Hypothalamus (tissue), 51 donors: ENCODE measurements at regions not wholly inside any gene's neighbourhood (a gene's known extent, or its start where the extent isn't known, plus 50 kb on each side); places are given as distances from the start of the nearest gene placed in this dataset.
"Not testable (repeated sequence)": the region's sequence is repeated elsewhere in the genome, so short reads cannot be mapped to it uniquely, and the experiment has no call there.

Source experiments
- DNase-seq, 51 donors: peaks; one replicate each; lab custom pipeline; 2025; lab: John Stamatoyannopoulos, UW

DNA sequence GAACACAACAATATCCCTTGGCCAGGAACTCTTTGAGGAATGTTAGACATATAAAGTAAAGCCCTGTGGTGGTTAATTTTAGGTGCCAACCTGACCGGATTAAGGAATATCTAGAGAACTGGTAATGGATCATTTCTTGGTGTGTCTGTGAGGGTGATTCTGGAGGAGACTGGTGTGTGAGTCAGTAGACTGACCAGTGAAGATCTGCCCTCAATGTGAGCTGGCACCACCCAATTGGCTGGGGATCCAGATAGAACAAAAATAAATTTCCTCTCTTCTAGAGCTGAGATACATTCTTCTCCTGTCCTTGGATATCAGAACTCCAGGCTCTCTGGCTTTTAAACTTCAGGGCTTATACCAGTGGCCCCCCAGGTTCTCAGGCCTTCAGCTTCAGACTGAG lies 56.2 kb upstream of the TNPO1 start:
- no peak for DNase-seq

DNA sequence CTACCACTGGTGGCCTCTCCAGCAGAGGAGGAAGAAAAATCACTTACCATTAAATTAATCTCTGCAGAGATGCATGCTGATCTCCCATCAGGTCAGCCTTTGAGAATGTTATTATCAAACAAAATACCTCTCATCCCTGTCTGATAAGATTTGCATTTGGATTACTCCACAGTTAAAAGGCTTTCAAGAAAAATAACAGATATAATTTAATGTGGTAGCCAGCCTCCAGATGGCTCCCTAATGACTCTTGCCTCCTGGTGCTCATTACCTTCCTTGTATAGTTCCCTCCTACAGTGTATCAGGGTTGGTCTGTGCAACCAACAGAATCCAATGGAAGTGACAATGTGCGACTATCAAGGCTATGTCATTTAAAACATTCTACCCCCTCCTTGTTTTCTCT lies 63.6 kb upstream of the TNPO1 start:
- DNase-seq, result no peak

DNA sequence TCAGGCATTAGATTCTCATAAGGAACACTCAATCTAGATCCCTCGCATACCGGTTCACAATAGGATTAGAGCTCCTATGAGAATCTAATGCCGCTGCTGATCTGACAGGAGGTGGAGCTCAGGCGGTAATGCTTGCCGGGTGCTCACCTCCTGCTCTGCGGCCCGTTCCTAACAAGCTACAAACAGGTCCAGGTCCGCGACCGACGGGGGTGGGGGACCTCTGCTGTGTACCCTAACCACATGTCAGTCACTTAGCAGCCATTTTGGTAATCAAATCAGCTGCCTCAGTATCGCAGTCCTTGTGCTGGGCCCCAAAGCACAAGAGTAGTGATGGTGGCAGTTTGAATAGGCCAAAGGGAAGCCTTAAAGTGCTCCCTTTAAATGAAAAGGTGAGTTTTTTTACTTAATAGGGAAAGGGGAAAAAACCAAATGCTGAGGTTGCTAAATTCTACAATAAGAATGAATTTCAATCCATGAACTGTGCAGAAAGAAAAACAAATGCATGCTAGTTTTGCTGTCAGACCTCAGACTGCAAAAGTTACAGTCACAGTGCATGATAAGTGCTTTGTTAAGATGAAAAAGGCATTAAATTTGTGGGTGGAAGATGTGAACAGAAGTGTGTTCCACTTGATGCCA lies 67.0 kb upstream of the TNPO1 start:
- DNase-seq, result no peak

DNA sequence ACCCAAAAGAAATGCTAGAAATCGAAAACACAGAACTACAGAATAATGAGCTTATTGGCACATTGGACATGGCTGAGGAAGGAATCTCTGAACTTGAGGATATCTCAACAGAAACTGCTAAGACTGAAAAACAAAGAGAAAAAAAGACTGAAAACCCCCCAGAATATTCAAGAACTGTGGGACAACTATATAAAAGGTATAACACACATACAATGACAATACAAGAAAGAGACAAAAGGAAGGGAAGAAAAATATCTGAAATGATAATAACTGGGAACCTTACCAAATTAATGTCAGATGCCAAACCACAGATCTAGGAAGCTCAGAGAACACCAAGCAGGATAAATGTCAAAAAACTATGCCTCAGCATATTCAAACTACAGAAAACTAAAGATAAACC lies 68.6 kb upstream of the TNPO1 start:
- DNase-seq, result no peak

DNA sequence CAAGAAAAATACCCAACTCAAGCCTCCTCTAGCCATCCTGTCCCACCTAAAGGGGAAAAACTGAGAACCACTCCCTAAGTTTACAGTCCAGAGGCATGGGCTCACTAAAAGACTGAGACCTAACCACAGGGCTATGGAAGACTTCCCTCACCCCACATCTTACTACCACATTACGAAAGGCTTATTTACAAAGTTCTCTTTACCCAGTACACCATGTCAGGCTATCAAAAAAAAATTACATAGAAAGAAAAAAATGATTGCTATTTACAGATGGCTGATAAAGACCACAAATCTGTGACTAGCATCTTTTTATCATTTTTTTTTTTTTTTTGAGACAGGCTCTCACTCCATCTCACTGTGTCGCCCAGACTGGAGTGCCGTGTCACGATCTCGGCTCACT lies 69.7 kb upstream of the TNPO1 start:
- DNase-seq, result no peak

DNA sequence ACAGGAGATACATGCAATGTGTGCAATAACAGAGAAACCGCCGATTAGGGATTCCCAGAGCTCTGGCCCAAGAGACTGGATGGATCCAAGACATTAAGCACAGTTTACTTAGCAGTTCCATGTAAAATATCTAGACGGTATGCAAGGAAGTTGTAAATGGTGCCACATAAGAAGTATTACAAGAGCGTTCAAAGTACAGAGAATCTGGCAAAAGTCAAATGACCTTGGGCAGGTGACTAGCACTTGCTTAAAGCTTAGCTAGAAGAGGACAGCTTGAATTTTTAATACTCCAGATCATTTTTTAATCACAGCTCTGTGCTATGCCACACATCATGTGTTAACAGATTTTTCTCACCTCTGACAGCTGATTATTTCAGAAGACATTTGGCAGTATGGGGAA lies 72.3 kb upstream of the TNPO1 start:
- no peak for DNase-seq

DNA sequence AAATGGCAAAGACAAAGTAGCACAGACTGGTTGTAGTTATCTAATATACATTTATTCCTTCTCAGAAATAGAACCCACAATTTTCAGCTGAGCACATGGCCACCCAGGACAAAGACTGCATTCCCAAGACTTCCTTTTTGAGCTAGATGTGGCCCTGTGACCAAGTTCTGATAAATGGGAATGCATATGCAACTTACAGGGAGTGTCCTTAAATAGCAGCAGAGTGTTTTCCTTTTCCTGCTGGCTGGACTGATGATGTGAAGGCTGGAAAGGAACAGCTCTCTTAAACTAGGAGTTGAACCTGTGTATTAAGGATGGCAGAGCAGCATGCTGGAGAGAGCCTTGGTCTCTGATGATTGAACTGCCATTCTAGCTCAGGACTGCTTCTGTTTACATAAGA lies 74.7 kb upstream of the TNPO1 start:
- DNase-seq, result no peak

DNA sequence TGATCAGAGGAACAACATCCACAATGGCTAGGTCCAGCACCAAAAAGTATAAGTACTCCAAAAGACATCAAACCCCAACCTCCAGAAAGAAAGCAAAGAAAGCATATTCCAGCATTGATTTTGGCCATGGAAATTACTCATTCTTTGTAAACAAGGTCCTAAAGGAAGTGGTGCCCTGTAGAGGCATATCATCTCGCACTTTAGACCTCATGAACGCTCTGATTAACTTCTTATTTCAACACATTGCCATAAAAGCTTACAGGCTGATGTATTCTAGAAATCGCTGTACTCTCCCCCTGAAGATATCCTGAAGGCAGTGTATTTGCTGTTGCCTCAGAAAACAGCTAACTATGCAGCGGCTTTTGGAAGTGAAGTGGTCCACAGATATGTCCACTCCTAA lies 82.7 kb upstream of the TNPO1 start:
- no peak for DNase-seq

DNA sequence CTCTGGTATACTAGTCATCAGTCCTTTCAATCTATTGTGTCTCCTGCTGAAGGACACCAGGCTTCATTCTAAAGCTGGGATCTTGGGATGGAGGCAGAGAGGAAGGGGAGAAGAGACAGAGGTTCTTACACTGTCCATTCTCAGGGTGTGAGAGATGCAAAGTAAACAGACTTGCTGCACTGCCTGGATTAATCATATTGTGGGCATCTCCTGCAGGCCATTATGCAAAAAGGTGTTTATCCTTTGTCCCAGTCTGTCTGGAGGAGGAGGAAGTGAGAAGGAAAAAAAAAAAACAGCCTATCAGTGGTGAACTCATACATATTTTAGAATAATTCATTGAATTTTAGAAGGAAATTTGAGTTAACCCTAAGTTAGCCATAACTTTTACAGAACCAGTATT lies 92.9 kb upstream of the TNPO1 start:
- DNase-seq, result no peak

DNA sequence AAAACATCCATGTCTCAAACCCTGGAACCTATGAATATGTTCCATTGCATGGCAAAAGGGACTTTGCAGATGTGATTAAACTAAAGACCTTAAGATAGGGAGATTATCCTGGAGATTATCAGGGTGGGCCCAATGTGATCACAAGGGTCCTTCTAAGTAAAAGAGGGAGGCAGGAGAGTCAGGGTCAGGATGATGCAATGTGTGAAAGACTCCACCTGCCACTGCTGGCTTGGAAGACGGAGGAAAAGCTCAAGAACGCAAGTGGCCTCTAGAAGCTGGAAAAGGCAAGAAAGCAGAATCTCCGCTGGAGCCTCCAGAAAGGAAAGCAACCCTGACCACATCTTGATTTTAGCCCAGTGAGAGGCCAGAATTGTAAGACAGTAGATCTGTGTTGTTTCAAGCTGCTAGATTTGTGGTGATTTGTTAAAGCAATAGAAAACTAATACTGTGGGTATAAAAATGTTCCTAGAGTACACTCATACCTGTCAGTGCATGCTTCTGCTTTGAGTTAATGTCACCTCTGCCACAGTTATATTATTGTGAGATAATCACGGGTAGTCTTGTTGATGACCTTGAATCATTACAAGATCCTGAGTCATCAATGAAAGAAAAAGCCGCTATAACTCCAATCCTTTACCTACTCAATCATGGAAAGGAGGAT lies 93.5 kb upstream of the TNPO1 start:
- no peak for DNase-seq

DNA sequence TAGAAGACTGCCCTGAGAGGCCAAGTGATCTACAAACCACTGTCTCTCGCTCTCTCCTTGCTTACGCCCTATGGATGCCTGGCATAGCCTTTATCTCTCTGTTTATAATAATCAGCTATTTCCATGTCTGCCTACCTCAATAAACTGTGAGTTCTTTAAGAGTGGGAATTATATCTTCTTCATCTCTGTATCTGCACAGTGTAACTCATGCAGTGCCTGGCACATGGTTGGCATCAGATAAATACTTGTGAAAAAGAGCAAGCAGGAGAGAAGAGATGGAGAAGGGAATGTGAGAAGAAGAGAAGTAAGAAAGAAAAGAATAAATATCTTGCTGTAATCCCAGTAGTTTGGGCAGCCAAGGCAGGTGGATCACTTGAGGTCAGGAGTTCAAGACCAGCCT lies 94.6 kb upstream of the TNPO1 start:
- no peak for DNase-seq

DNA sequence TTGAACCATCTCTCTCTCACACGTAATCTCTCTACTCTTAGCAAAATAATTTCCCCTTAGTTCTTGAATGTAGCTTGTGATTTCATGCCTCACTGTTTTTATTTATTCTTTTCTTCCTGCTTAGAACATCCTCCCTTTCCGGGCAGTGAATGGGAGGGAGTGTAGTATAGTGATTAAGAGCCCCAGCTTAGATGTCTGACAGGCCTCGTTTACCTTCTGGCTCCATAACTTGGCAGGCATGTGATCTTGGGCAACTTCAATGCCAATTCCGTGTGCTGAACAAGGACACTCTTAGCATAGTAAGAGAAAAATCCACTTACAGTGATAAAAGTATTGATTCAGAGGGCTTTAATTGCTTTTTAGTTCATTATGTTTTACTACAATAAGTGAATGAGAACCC lies 96.3 kb upstream of the TNPO1 start:
- no peak for DNase-seq

DNA sequence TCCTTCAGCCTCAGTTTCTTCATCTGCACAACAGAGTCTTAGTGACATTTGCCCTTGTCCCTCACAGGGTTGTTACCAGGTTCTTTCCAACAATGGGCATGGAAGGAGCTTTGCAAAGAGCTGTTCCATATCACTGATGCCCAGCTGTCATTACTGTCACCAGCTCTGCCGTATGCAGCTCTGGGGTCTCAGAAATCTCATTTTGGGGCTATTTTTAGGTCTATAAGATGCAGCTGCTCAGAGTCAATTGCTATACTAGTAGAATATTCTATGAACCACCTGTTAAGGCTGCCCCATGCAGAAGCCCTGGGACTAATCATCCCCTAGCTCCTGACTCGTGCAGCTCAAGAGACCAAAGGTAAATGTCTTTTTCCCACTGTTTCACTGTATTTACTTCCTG lies 105.1 kb upstream of the TNPO1 start:
- DNase-seq, result no peak

DNA sequence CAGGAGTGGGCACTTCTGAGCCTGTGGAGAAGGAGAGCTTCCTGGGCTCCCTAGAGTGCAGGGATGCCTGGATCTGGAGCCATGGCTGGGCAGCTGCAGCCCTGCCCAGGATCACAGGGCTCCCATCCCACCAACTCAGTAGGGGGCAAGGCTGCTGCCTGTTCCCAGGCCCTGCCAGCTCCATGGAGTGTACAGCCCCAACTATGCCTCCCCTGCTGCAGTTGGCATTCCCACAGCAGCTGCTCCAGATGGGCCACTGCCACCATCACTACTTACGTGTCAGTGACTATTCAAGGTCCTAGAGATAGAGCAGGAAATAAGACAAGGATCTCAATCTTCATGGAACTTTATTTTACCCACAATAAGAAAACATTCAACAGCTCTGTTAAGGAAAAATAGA lies 107.1 kb upstream of the TNPO1 start:
- DNase-seq, result no peak

DNA sequence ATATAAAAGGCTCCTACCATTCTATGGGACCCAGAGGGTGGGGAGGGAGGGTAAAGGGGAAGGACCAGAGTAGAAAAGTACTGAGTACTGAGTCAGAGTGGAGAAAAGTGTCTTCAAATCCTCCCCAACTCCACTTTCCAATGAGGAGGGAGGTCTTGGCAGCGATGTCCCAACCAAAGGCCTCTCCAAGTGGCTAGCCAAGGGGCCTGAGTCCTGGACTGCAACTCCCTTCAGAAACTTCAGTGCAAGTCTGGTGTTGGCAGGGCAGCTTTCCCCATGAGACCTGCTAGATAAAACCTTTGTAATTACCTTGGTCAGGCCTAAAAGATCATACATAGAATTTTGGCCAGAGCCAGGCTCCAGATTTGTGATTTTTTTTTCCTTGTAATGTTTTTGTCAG lies 111.3 kb upstream of the TNPO1 start:
- DNase-seq, result no peak

DNA sequence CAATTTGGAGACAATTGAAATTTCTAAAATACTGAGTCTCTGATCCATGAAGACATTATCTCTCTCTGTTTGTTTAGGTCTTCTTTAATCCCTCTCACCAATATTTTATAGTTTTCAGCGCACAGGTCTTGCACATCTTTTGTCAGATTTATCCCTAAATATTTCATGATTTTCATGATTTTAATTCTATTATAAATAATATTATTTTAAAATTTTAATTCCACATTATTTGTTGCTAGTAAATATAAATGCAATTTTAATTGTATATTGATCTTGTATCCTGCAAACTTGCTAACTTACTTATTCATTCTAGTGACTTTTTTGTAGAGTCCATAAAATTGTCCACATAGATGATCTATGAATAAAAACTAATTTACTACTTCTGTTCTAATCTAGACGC lies 112.6 kb upstream of the TNPO1 start:
- no peak for DNase-seq

DNA sequence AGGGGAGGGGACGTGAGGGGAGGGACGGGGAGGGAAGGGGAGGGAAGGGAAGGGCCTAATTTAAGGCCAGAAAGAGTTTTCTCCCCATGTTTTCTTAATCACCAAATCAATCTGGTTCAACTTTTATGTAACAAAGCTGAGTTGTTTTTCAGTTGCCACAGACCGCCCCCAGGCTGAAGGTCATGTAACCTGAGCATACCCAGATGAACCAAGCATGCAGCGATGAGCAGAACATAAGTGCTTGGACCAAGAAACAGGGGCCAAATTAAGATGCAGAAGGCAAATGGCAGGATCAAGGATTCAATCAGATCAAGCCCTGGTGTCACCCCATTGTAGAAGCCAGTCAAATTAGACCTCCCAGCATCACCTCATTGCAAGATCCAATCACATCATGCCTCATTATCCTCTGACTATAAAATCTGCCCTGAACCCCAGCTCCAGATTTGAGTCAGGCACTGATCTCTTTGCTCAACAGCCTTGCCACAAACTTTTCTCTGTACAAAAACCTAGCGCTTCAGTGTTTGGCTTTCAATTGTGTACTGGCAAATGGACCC lies 113.5 kb upstream of the TNPO1 start:
- DNase-seq, result no peak

DNA sequence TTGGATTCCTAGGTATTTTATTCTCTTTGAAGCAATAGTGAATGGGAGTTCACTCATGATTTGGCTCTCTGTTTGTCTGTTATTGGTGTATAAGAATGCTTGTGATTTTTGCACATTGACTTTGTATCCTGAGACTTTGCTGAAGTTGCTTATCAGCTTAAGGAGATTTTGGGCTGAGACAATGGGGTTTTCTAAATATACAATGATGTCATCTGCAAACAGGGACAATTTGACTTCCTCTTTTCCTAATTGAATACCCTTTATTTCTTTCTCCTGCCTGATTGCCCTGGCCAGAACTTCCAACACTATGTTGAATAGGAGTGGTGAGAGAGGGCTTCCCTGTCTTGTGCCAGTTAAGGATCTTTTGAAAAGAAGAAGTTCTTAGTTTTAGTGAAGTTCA lies 114.4 kb upstream of the TNPO1 start:
- DNase-seq, result not testable (repeated sequence)

DNA sequence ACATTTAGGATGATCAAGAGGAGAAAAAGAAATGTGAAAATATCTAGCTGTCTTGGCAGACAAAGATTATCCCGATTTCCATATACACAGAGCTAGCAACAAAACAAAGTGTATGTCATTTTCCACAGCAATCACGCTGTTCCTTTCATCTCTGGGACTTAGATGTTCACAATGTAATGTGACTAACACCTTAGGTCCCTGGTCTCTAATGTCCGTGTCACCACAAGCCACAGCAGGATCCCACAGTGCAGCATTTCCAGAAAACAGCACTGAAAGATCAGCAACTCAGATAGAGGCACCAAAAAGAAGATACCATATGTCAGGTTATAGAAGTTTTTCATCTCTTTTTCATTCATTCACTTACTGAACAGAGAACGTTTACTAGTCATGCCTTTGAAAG lies 118.0 kb upstream of the TNPO1 start:
- no peak for DNase-seq

DNA sequence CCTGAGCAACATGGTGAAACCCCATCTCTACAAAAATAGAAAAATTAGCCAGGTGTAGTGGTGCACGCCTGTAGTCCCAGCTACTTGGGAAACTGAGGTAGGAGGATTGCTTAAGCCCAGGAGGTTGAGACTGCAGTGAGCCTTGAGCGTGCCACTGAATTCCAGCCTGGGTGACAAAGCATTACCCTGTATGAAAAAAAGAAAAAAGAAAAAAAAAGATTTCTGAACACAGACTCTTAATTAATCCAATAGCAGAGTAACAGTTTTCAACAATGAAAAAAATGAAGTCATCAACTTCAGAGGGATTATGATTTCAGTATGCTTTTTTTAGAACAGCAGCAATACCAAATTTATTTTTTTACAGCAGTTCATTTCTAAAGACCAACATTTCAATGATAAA lies 118.8 kb upstream of the TNPO1 start:
- DNase-seq, result no peak

DNA sequence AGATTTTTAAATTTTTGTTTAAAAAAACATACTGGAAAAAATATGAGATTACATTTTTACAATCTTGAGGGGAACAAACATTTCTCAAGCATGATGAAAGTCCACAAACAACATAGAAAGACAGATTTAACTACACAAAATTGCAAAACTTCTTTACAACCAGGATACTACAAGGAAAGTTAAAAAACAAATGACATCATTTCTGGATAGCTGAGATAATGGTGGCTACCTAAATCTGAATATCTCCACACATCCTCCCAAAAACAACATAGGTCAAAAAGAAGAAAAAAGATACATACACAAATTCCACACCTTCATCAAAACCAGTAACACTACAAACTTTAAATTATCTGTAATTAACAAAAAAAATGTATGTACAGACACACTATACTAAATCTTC lies 120.8 kb upstream of the TNPO1 start:
- DNase-seq, result no peak

DNA sequence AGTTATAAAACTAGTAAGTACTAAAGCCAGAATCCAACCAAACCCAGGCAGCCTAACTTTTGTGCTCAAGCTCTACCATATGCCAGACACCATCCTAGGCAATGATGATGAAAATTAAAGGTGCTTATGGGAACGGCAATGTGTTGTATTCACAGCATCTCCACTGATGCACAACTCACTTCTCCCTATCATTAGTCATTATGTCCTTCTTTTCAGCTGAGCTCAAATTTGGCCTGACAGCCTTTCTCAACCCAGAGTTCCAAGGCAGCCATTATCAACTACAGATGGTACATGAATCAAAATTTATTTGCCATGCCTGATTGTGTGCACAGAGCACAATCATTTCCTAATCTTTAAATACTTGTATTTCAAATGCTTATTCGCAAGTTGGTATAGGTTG lies 121.6 kb upstream of the TNPO1 start:
- DNase-seq, result no peak
